Endothelial cell of umbilical vein (primary cell): ENCODE measurements at regions not wholly inside any gene's neighbourhood (a gene's known extent, or its start where the extent isn't known, plus 50 kb on each side); places are given as distances from the start of the nearest gene placed in this dataset.

Source experiments
- CTCF ChIP-seq, 2 donors: IDR thresholded peaks; 1 replicate in 1 of 2; 2 replicates in 1 of 2; pipeline ENCODE4 v1.5.1; 2011; ENCODE audit warnings: low read length in 2 of 2, mild to moderate bottlenecking in 2 of 2, moderate library complexity in 2 of 2, control low read depth in 1 of 2, inconsistent platforms in 1 of 2, low read depth in 1 of 2; ENCODE audit not compliant: insufficient read depth in 1 of 2; ENCODE audit errors: extremely low read depth in 1 of 2
- POLR2A ChIP-seq: IDR thresholded peaks from 2 replicates; pipeline ENCODE4 v1.6.1; 2012; ENCODE audit warnings: low read depth, mild to moderate bottlenecking, control low read depth, low read length
- POLR2AphosphoS5 ChIP-seq: IDR thresholded peaks from 2 replicates; pipeline ENCODE4 v1.6.1; 2012; ENCODE audit warnings: low read depth, mild to moderate bottlenecking, control low read depth, low read length, moderate library complexity; ENCODE audit not compliant: insufficient read depth

- no peak for TF ChIP-seq CTCF (IDR thresholded peaks at IDR 0.05; ENCODE audit: extremely low read depth in 1 of 2, insufficient read depth in 1 of 2, low read depth in 1 of 2, low read length in 2 of 2)
- no peak for TF ChIP-seq POLR2A
- no peak for TF ChIP-seq POLR2AphosphoS5
Measured at GRCh38 chr10:78539247-78539766, 505.6 kb downstream of the RPS24 start.
